Right lobe of liver (tissue), 4 donors: ENCODE measurements at regions not wholly inside any gene's neighbourhood (a gene's known extent, or its start where the extent isn't known, plus 50 kb on each side); places are given as distances from the start of the nearest gene placed in this dataset.

Source experiments
- POLR2A ChIP-seq: fragments of 450-650 bp; IDR thresholded peaks from one replicate; pipeline ENCODE4 v1.6.1; 2017; ENCODE audit warnings: antibody characterized with exemption, mild to moderate bottlenecking
- TF ChIP-seq, protein P1 (sequence below), 4 donors: fragments of 200-600 bp in 3 of 4; fragments of 450-650 bp in 1 of 4; IDR thresholded peaks; one replicate each; pipeline versions ENCODE4 v1.5.1 to v1.8.0; 2016 to 2022; ENCODE audit warnings: antibody characterized with exemption in 4 of 4, mild to moderate bottlenecking in 2 of 4
- donor health status: DM: no; HTN: no; CAD: no.
- donor health status: DM: no; HTN: no; CAD: no.
- donor health status: DM: no; HTN: yes; CAD: no.

- TF ChIP-seq, protein P1, sequence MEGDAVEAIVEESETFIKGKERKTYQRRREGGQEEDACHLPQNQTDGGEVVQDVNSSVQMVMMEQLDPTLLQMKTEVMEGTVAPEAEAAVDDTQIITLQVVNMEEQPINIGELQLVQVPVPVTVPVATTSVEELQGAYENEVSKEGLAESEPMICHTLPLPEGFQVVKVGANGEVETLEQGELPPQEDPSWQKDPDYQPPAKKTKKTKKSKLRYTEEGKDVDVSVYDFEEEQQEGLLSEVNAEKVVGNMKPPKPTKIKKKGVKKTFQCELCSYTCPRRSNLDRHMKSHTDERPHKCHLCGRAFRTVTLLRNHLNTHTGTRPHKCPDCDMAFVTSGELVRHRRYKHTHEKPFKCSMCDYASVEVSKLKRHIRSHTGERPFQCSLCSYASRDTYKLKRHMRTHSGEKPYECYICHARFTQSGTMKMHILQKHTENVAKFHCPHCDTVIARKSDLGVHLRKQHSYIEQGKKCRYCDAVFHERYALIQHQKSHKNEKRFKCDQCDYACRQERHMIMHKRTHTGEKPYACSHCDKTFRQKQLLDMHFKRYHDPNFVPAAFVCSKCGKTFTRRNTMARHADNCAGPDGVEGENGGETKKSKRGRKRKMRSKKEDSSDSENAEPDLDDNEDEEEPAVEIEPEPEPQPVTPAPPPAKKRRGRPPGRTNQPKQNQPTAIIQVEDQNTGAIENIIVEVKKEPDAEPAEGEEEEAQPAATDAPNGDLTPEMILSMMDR (IDR thresholded peaks at IDR 0.05): no peak
- no peak for TF ChIP-seq POLR2A
These were observed 161.3 kb downstream of the THBS2 start for GRCh38 chr6:169092375-169092774.
